ENCODE measurements at regions not wholly inside any gene's neighbourhood (a gene's known extent, or its start where the extent isn't known, plus 50 kb on each side); places are given as distances from the start of the nearest gene placed in this dataset.

DNA sequence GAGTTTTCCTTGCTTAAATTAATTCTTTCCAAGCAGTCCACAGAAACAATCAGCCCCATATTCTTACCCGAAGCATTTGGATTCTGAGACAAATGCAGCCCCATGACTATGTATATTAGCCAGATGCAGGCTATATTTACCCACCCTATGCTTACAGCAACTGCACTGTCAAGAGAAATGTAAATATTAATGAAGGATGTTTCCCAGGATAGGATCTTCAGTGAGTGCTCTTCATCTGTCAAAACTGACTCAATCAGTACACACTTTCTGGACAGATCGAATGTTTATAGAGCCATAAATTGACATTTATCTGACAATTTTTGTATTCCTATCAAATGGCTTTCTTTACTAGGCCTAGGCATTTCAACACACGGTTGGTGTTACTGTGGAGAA is 725.3 kb upstream of the SEMA6A start:
- TF ChIP-seq, protein P1, sequence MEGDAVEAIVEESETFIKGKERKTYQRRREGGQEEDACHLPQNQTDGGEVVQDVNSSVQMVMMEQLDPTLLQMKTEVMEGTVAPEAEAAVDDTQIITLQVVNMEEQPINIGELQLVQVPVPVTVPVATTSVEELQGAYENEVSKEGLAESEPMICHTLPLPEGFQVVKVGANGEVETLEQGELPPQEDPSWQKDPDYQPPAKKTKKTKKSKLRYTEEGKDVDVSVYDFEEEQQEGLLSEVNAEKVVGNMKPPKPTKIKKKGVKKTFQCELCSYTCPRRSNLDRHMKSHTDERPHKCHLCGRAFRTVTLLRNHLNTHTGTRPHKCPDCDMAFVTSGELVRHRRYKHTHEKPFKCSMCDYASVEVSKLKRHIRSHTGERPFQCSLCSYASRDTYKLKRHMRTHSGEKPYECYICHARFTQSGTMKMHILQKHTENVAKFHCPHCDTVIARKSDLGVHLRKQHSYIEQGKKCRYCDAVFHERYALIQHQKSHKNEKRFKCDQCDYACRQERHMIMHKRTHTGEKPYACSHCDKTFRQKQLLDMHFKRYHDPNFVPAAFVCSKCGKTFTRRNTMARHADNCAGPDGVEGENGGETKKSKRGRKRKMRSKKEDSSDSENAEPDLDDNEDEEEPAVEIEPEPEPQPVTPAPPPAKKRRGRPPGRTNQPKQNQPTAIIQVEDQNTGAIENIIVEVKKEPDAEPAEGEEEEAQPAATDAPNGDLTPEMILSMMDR (IDR thresholded peaks at IDR 0.05; ENCODE audit: low read depth, low read length), result no peak
- no peak for DNase-seq (ENCODE audit: low read depth in 2 of 2)
- no peak overlapping the region for H3K4me3 ChIP-seq (replicated peaks in 1 of 2; ENCODE audit: low read depth in 2 of 2, low read length in 2 of 2)

DNA sequence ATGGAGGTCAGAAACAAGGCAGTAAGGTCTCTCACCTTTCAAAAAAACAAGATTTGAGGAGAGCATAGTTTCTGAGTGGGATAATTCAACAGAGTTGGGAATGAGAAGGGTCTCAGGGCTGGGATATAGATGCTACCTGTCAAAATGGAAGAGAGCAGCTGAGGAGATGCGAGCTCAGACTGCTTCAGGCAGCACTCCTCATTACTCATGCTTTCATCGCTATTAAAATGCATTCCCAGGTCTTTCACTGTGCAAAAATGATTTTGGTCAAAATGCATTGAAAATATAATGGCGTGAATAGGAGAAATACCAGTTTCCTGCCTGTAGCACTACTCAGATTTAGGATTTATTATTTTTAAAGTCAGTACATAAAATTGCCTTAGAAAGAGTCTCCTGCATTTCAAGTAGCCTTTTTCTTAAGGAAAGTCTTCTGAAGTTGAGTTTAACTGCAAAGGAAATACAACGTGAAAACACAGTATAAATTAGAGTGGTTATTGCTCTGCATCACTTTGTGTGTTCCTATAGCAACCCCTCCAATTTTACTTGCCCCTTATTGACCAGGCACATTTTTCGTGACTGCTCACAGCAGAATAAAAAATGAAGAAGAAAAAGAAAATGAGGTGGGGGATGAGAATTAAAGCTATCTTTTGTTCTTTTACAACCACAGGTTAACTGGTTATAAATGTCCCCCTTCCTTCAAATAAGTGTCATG is 724.8 kb upstream of the SEMA6A start:
- no peak for DNase-seq (ENCODE audit: low read depth in 2 of 2)
- TF ChIP-seq, protein P1 (IDR thresholded peaks at IDR 0.05; ENCODE audit: low read depth, low read length), result no peak
- no peak overlapping the region for H3K4me3 ChIP-seq (replicated peaks in 1 of 2; ENCODE audit: low read depth in 2 of 2, low read length in 2 of 2)

DNA sequence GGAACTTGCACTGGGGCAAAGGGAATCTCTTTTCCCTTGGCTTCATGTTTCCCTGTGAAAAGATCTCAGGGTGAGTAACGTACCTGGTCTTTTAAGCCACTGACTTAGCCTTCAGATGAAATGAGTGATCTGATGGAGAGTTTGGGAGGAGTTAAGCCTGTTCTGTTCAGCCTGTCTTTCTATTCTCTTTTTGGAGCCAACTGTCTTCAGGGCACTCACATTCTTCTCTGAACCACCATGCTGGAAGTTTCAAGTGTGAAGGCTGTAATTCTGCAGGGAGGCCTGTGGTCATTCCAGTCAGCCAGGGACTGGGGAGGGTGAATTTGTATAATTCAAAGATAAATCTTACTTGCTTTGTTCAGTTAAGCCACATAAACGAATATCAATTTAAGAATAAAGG is 722.2 kb upstream of the SEMA6A start:
- no peak for DNase-seq (ENCODE audit: low read depth in 2 of 2)
- no peak overlapping the region for H3K4me3 ChIP-seq (replicated peaks in 1 of 2; ENCODE audit: low read depth in 2 of 2, low read length in 2 of 2)
- TF ChIP-seq, protein P1 (IDR thresholded peaks at IDR 0.05; ENCODE audit: low read depth, low read length), result no peak

DNA sequence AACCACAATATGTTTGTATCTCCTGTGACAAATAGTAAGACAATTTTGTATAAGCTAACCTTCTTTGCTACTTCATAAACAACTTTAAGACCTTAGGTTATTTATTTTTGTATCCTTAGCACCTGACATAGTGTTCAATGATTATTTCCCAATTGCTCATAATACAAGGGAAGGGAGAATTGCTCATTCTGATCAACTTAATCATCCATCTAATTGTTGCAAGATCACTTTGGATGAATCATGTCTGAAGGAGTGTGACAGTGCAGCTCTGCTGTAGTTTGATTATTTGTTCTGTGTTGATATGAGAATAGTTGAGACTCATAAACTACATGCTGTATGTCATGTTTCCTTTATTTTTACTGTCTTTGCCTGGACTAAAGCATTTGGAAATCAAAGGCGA is 721.3 kb upstream of the SEMA6A start:
- DNase-seq (ENCODE audit: low read depth in 2 of 2), result peak in 1 of 2 donors; percentile 11
- H3K4me3 ChIP-seq (replicated peaks in 1 of 2; ENCODE audit: low read depth in 2 of 2, low read length in 2 of 2), result no peak overlapping the region
- TF ChIP-seq, protein P1 (IDR thresholded peaks at IDR 0.05; ENCODE audit: low read depth, low read length), result no peak

DNA sequence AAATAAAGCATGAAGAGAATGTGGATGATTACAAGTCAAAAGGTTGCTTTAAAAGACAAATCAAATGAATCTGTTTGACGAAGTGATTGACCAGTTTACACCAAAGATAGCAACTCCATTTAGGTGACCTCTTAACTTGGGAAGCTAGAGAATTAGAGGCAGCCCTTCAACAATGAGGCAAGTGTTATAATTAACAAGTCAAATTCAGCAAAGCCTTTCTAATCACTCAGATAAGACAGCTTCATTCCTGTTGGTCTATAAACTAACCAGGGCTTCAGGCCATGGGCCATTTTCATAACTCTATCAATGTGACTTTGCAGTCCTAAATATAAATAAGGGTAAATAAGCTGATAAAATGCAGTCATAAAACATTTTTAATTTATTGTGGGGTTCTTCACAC is 712.2 kb upstream of the SEMA6A start:
- no peak for DNase-seq (ENCODE audit: low read depth in 2 of 2)
- TF ChIP-seq, protein P1 (IDR thresholded peaks at IDR 0.05; ENCODE audit: low read depth, low read length), result no peak
- H3K4me3 ChIP-seq (replicated peaks in 1 of 2; ENCODE audit: low read depth in 2 of 2, low read length in 2 of 2), result no peak overlapping the region

DNA sequence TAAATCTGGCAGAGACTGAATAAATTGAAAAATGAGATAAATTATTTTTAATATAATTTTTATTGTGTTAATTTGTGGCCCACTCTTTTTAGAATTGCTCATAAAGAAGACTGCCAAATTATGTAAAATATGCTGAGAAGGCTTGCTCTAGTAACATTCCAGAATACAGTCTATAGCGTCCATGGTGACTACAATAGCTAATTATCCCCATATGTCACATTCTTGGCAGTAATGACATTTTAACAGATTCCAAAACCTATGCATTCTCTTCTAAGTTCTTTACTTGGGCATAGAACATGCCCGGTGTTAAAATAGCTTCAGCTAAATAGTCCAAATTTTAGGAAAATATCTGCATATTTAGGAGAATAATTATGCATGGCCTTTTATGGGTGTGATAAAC is 697.0 kb upstream of the SEMA6A start:
- TF ChIP-seq, protein P1 (IDR thresholded peaks at IDR 0.05; ENCODE audit: low read depth, low read length), result no peak
- no peak for DNase-seq (ENCODE audit: low read depth in 2 of 2)
- no peak overlapping the region for H3K4me3 ChIP-seq (replicated peaks in 1 of 2; ENCODE audit: low read depth in 2 of 2, low read length in 2 of 2)

DNA sequence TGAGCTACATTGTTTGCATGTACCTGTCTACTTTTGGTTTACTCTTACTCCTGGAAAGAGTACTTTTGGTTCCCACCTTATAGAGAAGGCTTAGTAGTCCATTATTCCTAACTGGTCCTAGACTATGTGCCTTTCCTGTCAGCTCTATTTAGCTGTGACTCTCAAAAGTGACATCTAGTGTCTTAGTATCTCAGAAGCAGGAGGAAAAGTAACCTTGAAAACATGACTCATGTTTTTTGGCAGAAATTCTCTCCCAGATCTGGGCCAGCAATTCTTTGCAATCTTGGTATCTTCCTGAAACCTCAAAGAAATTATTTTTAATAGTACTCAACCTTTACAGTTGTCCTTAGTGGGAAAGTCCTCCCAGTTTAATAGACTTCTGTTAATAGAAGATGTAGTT is 691.7 kb upstream of the SEMA6A start:
- peak; percentile 12 to 36 for DNase-seq (ENCODE audit: low read depth in 2 of 2)
- TF ChIP-seq, protein P1 (IDR thresholded peaks at IDR 0.05; ENCODE audit: low read depth, low read length), result no peak

More for the DNA sequence above, 691.7 kb upstream of the SEMA6A start:
- no peak overlapping the region for H3K4me3 ChIP-seq (replicated peaks in 1 of 2; ENCODE audit: low read depth in 2 of 2, low read length in 2 of 2)
